Skin of body (tissue), 1 donor: ENCODE measurements at regions not wholly inside any gene's neighbourhood (a gene's known extent, or its start where the extent isn't known, plus 50 kb on each side); places are given as distances from the start of the nearest gene placed in this dataset.

ENCODE experiments used
- DNase-seq: peaks from one replicate; lab custom pipeline; 2025; lab: John Stamatoyannopoulos, UW

DNA sequence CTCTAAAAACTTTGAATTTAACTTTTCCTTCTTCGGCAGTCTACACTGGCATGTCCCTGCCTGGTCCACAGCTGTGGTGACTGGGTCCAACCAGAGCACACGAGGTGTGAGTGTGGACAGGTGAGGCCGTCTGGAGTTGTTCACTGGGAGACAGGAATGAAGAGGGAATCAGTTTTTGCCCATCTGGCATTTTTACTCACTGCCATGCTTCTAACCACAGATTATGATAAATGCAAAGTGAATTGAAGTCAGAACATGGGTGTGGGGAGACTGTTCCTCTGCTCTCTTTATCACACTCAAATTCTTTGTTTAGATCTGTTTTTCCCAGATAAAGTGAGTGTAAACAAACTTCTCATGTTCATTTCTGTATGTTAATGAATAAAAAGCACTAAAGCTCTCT lies 54.7 kb upstream of the PIEZO2 start:
- DNase-seq, result no peak

GRCh38 chr18:11199477-11199876 lies 50.1 kb upstream of the PIEZO2 start:
- no peak for DNase-seq
